Gastroesophageal sphincter (tissue), 3 donors: ENCODE measurements at regions not wholly inside any gene's neighbourhood (a gene's known extent, or its start where the extent isn't known, plus 50 kb on each side); places are given as distances from the start of the nearest gene placed in this dataset.

Experiments used
- CTCF ChIP-seq, 4 experiments: fragments of 200-600 bp in 2 of 4; fragments of 450-650 bp in 2 of 4; sonication (generic) in 1 of 4; IDR thresholded peaks; one replicate each; pipeline ENCODE4 v1.5.1; 2017 to 2019; ENCODE audit warnings: antibody characterized with exemption in 4 of 4, mild to moderate bottlenecking in 2 of 4, moderate library complexity in 2 of 4
- EP300 ChIP-seq: sonication (generic); formaldehyde crosslinking; IDR thresholded peaks from one replicate; pipeline ENCODE4 v1.6.1; 2017; ENCODE audit warnings: antibody characterized with exemption, mild to moderate bottlenecking
- POLR2A ChIP-seq, 2 donors: fragments of 450-650 bp; IDR thresholded peaks; one replicate each; pipeline ENCODE4 v1.6.1; 2017; ENCODE audit warnings: antibody characterized with exemption in 2 of 2, mild to moderate bottlenecking in 2 of 2, moderate library complexity in 1 of 2
- POLR2AphosphoS5 ChIP-seq: sonication (generic); formaldehyde crosslinking; IDR thresholded peaks from one replicate; pipeline ENCODE4 v1.6.1; 2017; ENCODE audit warnings: antibody characterized with exemption

- TF ChIP-seq POLR2AphosphoS5 (no peak), CTCF (IDR thresholded peaks at IDR 0.05) (no peak), POLR2A (IDR thresholded peaks at IDR 0.05) (no peak), EP300 (no peak)
These were observed 50.2 kb upstream of the TULP4 start for GRCh38 chr6:158262082-158262481.
